K562 (cell line): ENCODE measurements at regions not wholly inside any gene's neighbourhood (a gene's known extent, or its start where the extent isn't known, plus 50 kb on each side); places are given as distances from the start of the nearest gene placed in this dataset.

ENCODE experiments used
- ATAC-seq: fragments of 200-7000 bp; cut with Tn5 transposase; 3 replicates; pipeline ENCODE4 v1.9.1; 2020; ENCODE audit warnings: moderate library complexity
- BruUV-seq: library from RNA; stranded (reverse); fragments of 400-500 nt; replicated peaks from 2 replicates; lab custom pipeline; 2021; lab: Mats Ljungman, UMichigan
- CTCF ChIA-PET: fragments of 300-600 bp; formaldehyde crosslinking; extraction: SDS; loops from one replicate; lab custom pipeline; 2021; ENCODE audit warnings: low intra/inter-chr PET ratio; lab: Yijun Ruan, JAX
- POLR2A ChIA-PET: fragments of 300-600, 350-650 bp; sonication (Branson Sonifier 250); formaldehyde crosslinking; extraction: SDS; loops from one replicate; lab custom pipeline; 2021; ENCODE audit warnings: antibody characterized with exemption, inconsistent platforms; lab: Yijun Ruan, JAX
- DNase-seq, 4 experiments: peaks; one replicate each; pipeline versions ENCODE4 v3.0.0 to v3.0.0-alpha.2; 2011 to 2018; ENCODE audit warnings: low spot score in 3 of 4, mixed read lengths in 3 of 4; ENCODE audit errors: extremely low read depth in 1 of 4
- FAIRE-seq: peaks from 2 replicates; lab custom pipeline; 2011; peaks lifted over from hg19 to GRCh38; lab: Jason Lieb, UNC
- H2AFZ ChIP-seq: 2 replicates; pipeline ENCODE4 v1.6.0; 2011; ENCODE audit warnings: low read depth, low read length, control low read depth, inconsistent platforms
- H3K27ac ChIP-seq: fragments of 200-600 bp; 3 replicates; pipeline ENCODE4 v1.8.0; 2011; ENCODE audit warnings: low read depth, mild to moderate bottlenecking, control low read depth, inconsistent platforms, low read length, moderate library complexity, mixed read lengths; ENCODE audit errors: extremely low read depth
- H3K27me3 ChIP-seq, 2 experiments: fragments of 300-600 bp in 1 of 2; 2 replicates in 1 of 2; 3 replicates in 1 of 2; pipeline versions ENCODE4 v1.6.0 to v1.8.0; 2011; ENCODE audit warnings: inconsistent platforms in 2 of 2, low read length in 2 of 2, mild to moderate bottlenecking in 1 of 2, mixed read lengths in 1 of 2, moderate library complexity in 1 of 2; ENCODE audit not compliant: control insufficient read depth in 2 of 2, insufficient read depth in 2 of 2
- H3K36me3 ChIP-seq: fragments of 300-600 bp; 3 replicates; pipeline ENCODE4 v1.8.0; 2011; ENCODE audit warnings: mild to moderate bottlenecking, low read length, inconsistent platforms; ENCODE audit not compliant: control insufficient read depth, insufficient read depth
- H3K4me1 ChIP-seq, 2 experiments: fragments of 200-600 bp in 1 of 2; replicated peaks in 1 of 2; 2 replicates in 1 of 2; 3 replicates in 1 of 2; pipeline versions ENCODE4 v1.5.1 to v1.8.0; 2011; ENCODE audit warnings: inconsistent platforms in 2 of 2, low read length in 2 of 2, mild to moderate bottlenecking in 1 of 2, mixed read lengths in 1 of 2, moderate library complexity in 1 of 2; ENCODE audit not compliant: control insufficient read depth in 2 of 2, insufficient read depth in 2 of 2
- H3K4me2 ChIP-seq: 2 replicates; pipeline ENCODE4 v1.6.1; 2011; ENCODE audit warnings: low read length, control low read depth, inconsistent platforms, mixed read lengths; ENCODE audit not compliant: insufficient read depth
- H3K4me3 ChIP-seq: fragments of 200-600 bp; sonication (generic), shearing (Covaris generic); 2 replicates; pipeline ENCODE4 v1.5.1; 2016; ENCODE audit warnings: control low read depth, inconsistent platforms
- H3K79me2 ChIP-seq: fragments of 200-600 bp; 3 replicates; pipeline ENCODE4 v1.8.0; 2011; ENCODE audit warnings: low read length, inconsistent platforms; ENCODE audit not compliant: control insufficient read depth, insufficient read depth
- H3K9ac ChIP-seq, 2 experiments: 2 replicates each; pipeline versions ENCODE4 v1.6.0 to v1.6.1; 2011; ENCODE audit warnings: low read depth in 2 of 2, low read length in 2 of 2, control low read depth in 1 of 2, inconsistent platforms in 1 of 2, mild to moderate bottlenecking in 1 of 2, mixed read lengths in 1 of 2; ENCODE audit not compliant: insufficient read depth in 1 of 2
- H3K9me1 ChIP-seq: one replicate; pipeline ENCODE4 v1.6.0; 2011; ENCODE audit warnings: inconsistent platforms, mild to moderate bottlenecking, low read length, moderate library complexity; ENCODE audit not compliant: control insufficient read depth, insufficient read depth
- H3K9me3 ChIP-seq: replicated peaks from 2 replicates; pipeline ENCODE4 v1.5.1; 2011; ENCODE audit warnings: low read depth, low read length, inconsistent platforms; ENCODE audit not compliant: control insufficient read depth, insufficient read depth
- H4K20me1 ChIP-seq: replicated peaks from 2 replicates; pipeline ENCODE4 v1.6.1; 2011; ENCODE audit warnings: low read length, inconsistent platforms, mixed read lengths; ENCODE audit not compliant: control insufficient read depth, insufficient read depth
- BRCA1 ChIP-seq, 2 experiments: fragments of 450-650 bp in 1 of 2; sonication (generic) in 1 of 2; formaldehyde crosslinking in 1 of 2; IDR thresholded peaks; 2 replicates each; pipeline versions ENCODE4 v1.5.0 to v1.6.1; 2017 to 2020; ENCODE audit warnings: mild to moderate bottlenecking in 1 of 2, missing genetic modification reagents in 1 of 2
- CTCFL ChIP-seq: IDR thresholded peaks from 2 replicates; pipeline ENCODE4 v1.6.1; 2011; ENCODE audit warnings: borderline replicate concordance, low read depth, mild to moderate bottlenecking, moderate library complexity, low read length; ENCODE audit not compliant: insufficient read depth, poor library complexity, severe bottlenecking
- DDX20 ChIP-seq: fragments of 450-650 bp; IDR thresholded peaks from 2 replicates; pipeline ENCODE4 v1.6.1; 2016; ENCODE audit warnings: missing genetic modification characterization, low read depth, mild to moderate bottlenecking, missing compliant biosample characterization, moderate library complexity
- ELF2 ChIP-seq: fragments of 250-450 bp; sonication (Bioruptor Pico); IDR thresholded peaks from 2 replicates; pipeline ENCODE4 v1.5.0; 2021; ENCODE audit warnings: mild to moderate bottlenecking
- ETV1 ChIP-seq: fragments of 450-650 bp; conservative IDR thresholded peaks from 2 replicates; pipeline ENCODE4 v1.6.1; 2016; ENCODE audit warnings: missing genetic modification characterization, control low read depth, low read depth, missing compliant biosample characterization
- GABPA ChIP-seq: fragments of 200-800 bp; sonication (Bioruptor generic); conservative IDR thresholded peaks from 2 replicates; pipeline ENCODE4 v1.6.1; 2016; ENCODE audit warnings: low read depth, missing genetic modification characterization, missing compliant biosample characterization
- ID3 ChIP-seq, 2 experiments: fragments of 250-450 bp in 1 of 2; fragments of 450-650 bp in 1 of 2; sonication (Bioruptor Pico) in 1 of 2; IDR thresholded peaks; 2 replicates each; pipeline versions ENCODE4 v1.6.1 to v1.8.0; 2016 to 2021; ENCODE audit warnings: mild to moderate bottlenecking in 2 of 2, moderate library complexity in 2 of 2, missing compliant biosample characterization in 1 of 2, missing genetic modification characterization in 1 of 2
- JUN ChIP-seq, 2 experiments: sonication (generic) in 1 of 2; formaldehyde crosslinking in 1 of 2; IDR thresholded peaks; 2 replicates each; pipeline versions ENCODE4 v1.6.1 to v1.8.0; 2012 to 2022; ENCODE audit warnings: borderline replicate concordance in 2 of 2, mild to moderate bottlenecking in 2 of 2, improper control_type of control experiment in 1 of 2, low read depth in 1 of 2, low read length in 1 of 2, missing genetic modification reagents in 1 of 2
- MEF2D ChIP-seq: conservative IDR thresholded peaks from 2 replicates; pipeline ENCODE4 v1.6.1; 2016; ENCODE audit warnings: low read depth, missing genetic modification characterization, missing compliant biosample characterization
- POLR2H ChIP-seq: IDR thresholded peaks from 2 replicates; pipeline ENCODE4 v1.6.1; 2016; ENCODE audit warnings: missing genetic modification characterization, low read depth, mild to moderate bottlenecking, control low read depth, missing compliant biosample characterization, moderate library complexity
- RBM25 ChIP-seq: fragments of 200-400 bp; formaldehyde crosslinking; IDR thresholded peaks from 2 replicates; pipeline ENCODE4 v1.6.1; 2018; ENCODE audit warnings: low read length, low read depth, moderate library complexity; ENCODE audit not compliant: severe bottlenecking
- RBM34 ChIP-seq: fragments of 200-400 bp; formaldehyde crosslinking; IDR thresholded peaks from 2 replicates; pipeline ENCODE4 v1.6.1; 2018; ENCODE audit warnings: low read length, borderline replicate concordance; ENCODE audit not compliant: insufficient read depth
- RNF2 ChIP-seq: sonication (generic); IDR thresholded peaks from 2 replicates; pipeline ENCODE4 v1.6.1; 2016
- TAF9B ChIP-seq: fragments of 450-650 bp; IDR thresholded peaks from 2 replicates; pipeline ENCODE4 v1.6.1; 2018; ENCODE audit warnings: mild to moderate bottlenecking; ENCODE audit not compliant: partially characterized antibody
- ZBTB33 ChIP-seq: sonication (generic); formaldehyde crosslinking; IDR thresholded peaks from 2 replicates; pipeline ENCODE4 v1.8.1; 2023; ENCODE audit warnings: mild to moderate bottlenecking, missing genetic modification reagents
- ZNF586 ChIP-seq: fragments of 450-650 bp; formaldehyde crosslinking; conservative IDR thresholded peaks from 2 replicates; pipeline ENCODE4 v1.4.0; 2020; ENCODE audit warnings: mild to moderate bottlenecking, moderate library complexity
- ZNF766 ChIP-seq: fragments of 200-800 bp; sonication (Bioruptor generic); conservative IDR thresholded peaks from 2 replicates; pipeline ENCODE4 v1.6.1; 2016; ENCODE audit warnings: missing genetic modification characterization, missing compliant biosample characterization
- WGBS: fragments of 100-300 bp; shearing (Covaris generic); methylation state at CpG from one replicate; pipeline ENCODE4 v1.1.6; 2016; ENCODE audit warnings: low coverage, mixed read lengths; ENCODE audit not compliant: insufficient coverage; ENCODE audit errors: missing lambda C conversion rate; 5-methylcytosine and 5-hydroxymethylcytosine counted together
- in situ Hi-C: fragments of 300-500 bp; cut with MboI; formaldehyde crosslinking; loops from 4 replicates; pipeline ENCODE4 v1.15.0; 2018; ENCODE audit warnings: inconsistent platforms, mixed read lengths
- intact Hi-C: fragments of 100-400 bp; cut with micrococcal nuclease; formaldehyde crosslinking; loops from 2 replicates; pipeline ENCODE4 v1.14.2; 2022

- no peaks in the 10 kb centered on the region for H3K9me3 ChIP-seq
- WGBS: 80% methylated on average over 3 of the region's 3 CpGs
- DNase-seq: no peak
- peaks cover 3% of the 10 kb centered on the region; the same call in 1 of the 3 replicates for H3K79me2 ChIP-seq
- H3K9me1 ChIP-seq: no peaks in the 10 kb centered on the region
- H3K4me2 ChIP-seq: no peak overlapping the region
- no TSS peak for BruUV-seq
- H4K20me1 ChIP-seq: no peaks in the 10 kb centered on the region
- H3K27me3 ChIP-seq: no peaks in the 10 kb centered on the region
- H3K9ac ChIP-seq: peak overlapping the region in 1 of 2 experiments; percentile 87; a peak in 2 of 4 replicates
- no peak for ATAC-seq
- ChIA-PET CTCF (no interaction called here), POLR2A (interaction anchor here (1.1 to 1.8 kb wide), 4 partner anchors 12 to 97 kb away, joined by 3 to 7 read pairs (median 4); no protein-coding TSS in a partner anchor)
- intact Hi-C loops: loop anchor here (2.0 kb wide), 2 partner anchors 17 to 31 kb away; no protein-coding TSS in a partner anchor
- H3K4me1 ChIP-seq: peaks cover 0 to 18% of the 10 kb centered on the region in 2 experiments; a peak in 4 of 5 replicates
- peak overlapping the region; percentile 93; the same call in 2 of the 3 replicates for H3K27ac ChIP-seq
- peak overlapping the region; percentile 97 for H2AFZ ChIP-seq
- FAIRE-seq: no peak
- H3K4me3 ChIP-seq: no peak overlapping the region
- in situ Hi-C loops: no loop called here
- no peaks in the 10 kb centered on the region for H3K36me3 ChIP-seq
- TF ChIP-seq RBM34 (no peak), CTCFL (no peak), RNF2 (no peak), JUN (IDR thresholded peaks at IDR 0.05; ENCODE audit: borderline replicate concordance, low read depth, low read length) (no peak), JUN (CRISPR knock-in tag; IDR thresholded peaks at IDR 0.05; ENCODE audit: borderline replicate concordance) (no peak), BRCA1 (IDR thresholded peaks at IDR 0.05) (no peak), BRCA1 (CRISPR knock-in tag; IDR thresholded peaks at IDR 0.05) (no peak), TAF9B (no peak), DDX20 (tag) (0 out of 2 replicates have a peak, but pooled peaks have one; percentile 2), ZNF766 (CRISPR knock-in tag) (0 out of 2 replicates have a peak, but pooled peaks have one; percentile 49), ELF2 (CRISPR knock-in tag) (no peak), RBM25 (no peak), ZBTB33 (CRISPR knock-in tag) (no peak), POLR2H (tag) (peak; percentile 43), ZNF586 (CRISPR knock-in tag) (no peak), ID3 (CRISPR knock-in tag; IDR thresholded peaks at IDR 0.05) (no peak), ID3 (tag; IDR thresholded peaks at IDR 0.05) (no peak), ETV1 (no peak), MEF2D (no peak), GABPA (tag) (no peak; the same call in 1 of the 2 replicates)
Observed at GRCh38 chr7:130943981-130944380, 210.0 kb upstream of the KLF14 start.
